KOPT-K1 (cell line): ENCODE measurements at regions not wholly inside any gene's neighbourhood (a gene's known extent, or its start where the extent isn't known, plus 50 kb on each side); places are given as distances from the start of the nearest gene placed in this dataset.
A peak's percentile ranks its signal among the peaks of the same experiment; 100 is the strongest.

Experiments used
- H3K27ac ChIP-seq: fragments of 200-600 bp; sonication (generic); 2 replicates; pipeline ENCODE4 v1.5.1; 2016; ENCODE audit warnings: antibody characterized with exemption, mild to moderate bottlenecking, low read depth, low read length; ENCODE audit not compliant: poor library complexity, severe bottlenecking
- H3K36me3 ChIP-seq: fragments of 200-600 bp; sonication (generic); 2 replicates; pipeline ENCODE4 v1.5.1; 2017; ENCODE audit warnings: antibody characterized with exemption, mild to moderate bottlenecking, low read length, moderate library complexity; ENCODE audit not compliant: insufficient read depth
- H3K9me3 ChIP-seq: fragments of 200-600 bp; sonication (generic); 2 replicates; pipeline ENCODE4 v1.5.1; 2017; ENCODE audit warnings: antibody characterized with exemption, low read length, mild to moderate bottlenecking; ENCODE audit not compliant: insufficient read depth, poor library complexity, severe bottlenecking

DNA sequence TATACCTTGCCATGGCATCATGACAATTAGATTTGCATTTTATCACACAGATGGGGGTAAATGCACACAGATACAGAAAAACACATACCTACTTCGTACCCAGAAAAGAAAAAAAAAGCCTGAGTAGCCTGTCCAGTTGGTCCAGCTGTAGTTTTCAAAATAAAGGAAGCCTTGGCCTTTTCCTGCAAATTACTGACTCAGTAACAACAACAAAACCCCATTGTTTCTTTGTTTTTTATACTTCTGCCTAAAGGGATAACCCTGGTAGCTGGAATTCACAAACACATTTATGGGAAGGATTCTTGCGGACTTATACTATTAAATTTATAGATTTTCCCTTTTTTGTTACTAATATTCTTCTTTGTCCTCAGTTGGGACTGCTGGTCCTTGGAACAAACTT, 156.4 kb upstream of the PCDH10 start:
- Histone ChIP-seq H3K36me3 (no peaks in the 10 kb centered on the region), H3K9me3 (no peaks in the 10 kb centered on the region), H3K27ac (no peak overlapping the region)

- Histone ChIP-seq H3K36me3 (no peaks in the 10 kb centered on the region), H3K27ac (peak overlapping the region; percentile 37), H3K9me3 (peaks cover 5% of the 10 kb centered on the region)
Measured at GRCh38 chr4:132998585-132999230, 150.4 kb upstream of the PCDH10 start.

DNA sequence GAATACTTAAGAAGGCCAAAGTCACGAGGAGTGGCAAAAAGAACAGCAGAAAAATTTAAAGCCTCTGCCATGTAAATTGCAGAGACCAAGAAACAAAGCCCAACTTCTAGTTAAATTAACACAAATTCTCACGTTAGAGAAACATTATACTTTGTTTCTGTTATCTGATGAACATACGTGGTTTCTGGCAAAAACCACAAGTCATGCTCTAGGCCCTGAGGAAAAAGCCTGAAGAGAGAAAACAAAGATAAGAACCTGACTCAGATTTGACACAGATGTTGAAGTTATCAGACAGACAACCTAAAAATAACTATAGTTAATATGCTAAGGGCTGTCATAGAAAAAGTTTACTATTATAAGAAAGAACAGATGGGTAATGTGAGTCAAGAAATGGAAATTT, 149.1 kb upstream of the PCDH10 start:
- peaks cover 5% of the 10 kb centered on the region for H3K9me3 ChIP-seq
- H3K27ac ChIP-seq: peak overlapping the region; percentile 83
- H3K36me3 ChIP-seq: no peaks in the 10 kb centered on the region

DNA sequence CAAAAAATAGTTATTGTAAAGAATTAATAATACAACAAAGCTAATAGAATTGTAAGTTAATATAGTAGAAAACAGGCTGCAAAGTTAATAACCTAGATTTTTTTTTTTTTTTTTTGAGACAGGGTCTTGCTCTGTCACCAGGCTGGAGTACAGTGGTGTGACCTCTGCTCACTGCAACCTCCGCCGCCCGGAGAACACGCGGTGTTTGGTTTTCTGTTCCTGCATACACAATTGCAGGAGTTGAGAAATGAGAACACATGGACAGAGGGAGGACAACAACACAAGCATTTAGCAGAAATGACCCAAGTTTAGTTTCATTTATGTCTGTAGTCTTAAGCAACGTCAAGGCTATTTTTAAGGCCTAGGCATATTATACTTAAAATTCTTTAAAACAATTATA, 145.9 kb upstream of the PCDH10 start:
- Histone ChIP-seq H3K27ac (no peak overlapping the region), H3K36me3 (no peaks in the 10 kb centered on the region)

GRCh38 chr4:133014473-133015135, 134.5 kb upstream of the PCDH10 start:
- no peak overlapping the region for H3K27ac ChIP-seq
- H3K9me3 ChIP-seq: peaks cover 4% of the 10 kb centered on the region
- H3K36me3 ChIP-seq: no peaks in the 10 kb centered on the region

More for the DNA sequence above, 145.9 kb upstream of the PCDH10 start:
- peaks cover 5% of the 10 kb centered on the region for H3K9me3 ChIP-seq

GRCh38 chr4:133045288-133045687, 103.8 kb upstream of the PCDH10 start:
- H3K27ac ChIP-seq: no peak overlapping the region
- H3K9me3 ChIP-seq: peaks cover 12% of the 10 kb centered on the region

DNA sequence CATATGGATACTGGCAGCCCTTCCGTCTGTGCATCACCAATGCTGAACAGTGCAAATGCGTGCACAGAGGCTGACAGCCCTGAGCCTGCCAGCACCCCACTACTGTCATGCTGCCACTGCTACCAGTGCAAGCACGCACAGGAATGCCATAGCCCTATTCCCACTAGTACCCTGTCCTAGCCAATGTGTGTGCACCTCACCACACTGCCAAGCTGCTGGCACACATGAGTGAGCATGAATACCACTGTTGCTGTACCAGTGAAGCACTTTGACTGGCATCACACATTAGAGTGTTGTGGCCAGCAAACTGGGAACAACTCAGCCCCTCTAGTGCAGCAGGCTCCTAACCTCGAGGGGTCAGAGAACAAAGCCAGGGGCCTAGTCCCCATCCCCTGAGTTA, 102.9 kb upstream of the PCDH10 start:
- Histone ChIP-seq H3K9me3 (peaks cover 12% of the 10 kb centered on the region), H3K27ac (no peak overlapping the region), H3K36me3 (no peaks in the 10 kb centered on the region)

More at GRCh38 chr4:133045288-133045687, 103.8 kb upstream of the PCDH10 start:
- H3K36me3 ChIP-seq: no peaks in the 10 kb centered on the region

DNA sequence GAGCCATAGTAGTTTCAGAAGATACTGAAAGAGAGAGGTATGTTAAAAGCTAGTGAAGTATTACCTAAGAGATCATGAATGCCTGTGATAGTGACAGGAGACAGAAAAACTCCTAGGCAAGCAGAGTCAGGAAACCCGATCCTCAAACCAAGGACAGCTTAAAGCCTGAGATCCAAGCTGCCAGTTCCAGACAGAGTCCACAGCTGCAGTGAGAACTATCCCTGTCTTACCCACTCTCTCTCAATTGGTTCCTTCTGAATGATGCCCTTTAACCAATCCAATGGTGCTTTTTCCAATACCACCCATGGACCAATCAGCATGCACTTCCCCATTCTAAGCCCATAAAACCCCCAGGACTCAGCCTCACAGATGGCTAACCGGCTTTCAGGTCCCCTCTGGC, 90.4 kb upstream of the PCDH10 start:
- H3K36me3 ChIP-seq: no peaks in the 10 kb centered on the region
- H3K9me3 ChIP-seq: peaks cover 9% of the 10 kb centered on the region
- no peak overlapping the region for H3K27ac ChIP-seq

- H3K27ac ChIP-seq: no peak overlapping the region
- peaks cover 9% of the 10 kb centered on the region for H3K9me3 ChIP-seq
- no peaks in the 10 kb centered on the region for H3K36me3 ChIP-seq
Measured at GRCh38 chr4:133059117-133059516, 90.0 kb upstream of the PCDH10 start.

GRCh38 chr4:133062851-133063250, 86.2 kb upstream of the PCDH10 start:
- Histone ChIP-seq H3K36me3 (no peaks in the 10 kb centered on the region), H3K9me3 (peaks cover 20% of the 10 kb centered on the region), H3K27ac (no peak overlapping the region)

- no peaks in the 10 kb centered on the region for H3K36me3 ChIP-seq
- peaks cover 34% of the 10 kb centered on the region for H3K9me3 ChIP-seq
- H3K27ac ChIP-seq: no peak overlapping the region
Measured at GRCh38 chr4:133068083-133068482, 81.0 kb upstream of the PCDH10 start.

DNA sequence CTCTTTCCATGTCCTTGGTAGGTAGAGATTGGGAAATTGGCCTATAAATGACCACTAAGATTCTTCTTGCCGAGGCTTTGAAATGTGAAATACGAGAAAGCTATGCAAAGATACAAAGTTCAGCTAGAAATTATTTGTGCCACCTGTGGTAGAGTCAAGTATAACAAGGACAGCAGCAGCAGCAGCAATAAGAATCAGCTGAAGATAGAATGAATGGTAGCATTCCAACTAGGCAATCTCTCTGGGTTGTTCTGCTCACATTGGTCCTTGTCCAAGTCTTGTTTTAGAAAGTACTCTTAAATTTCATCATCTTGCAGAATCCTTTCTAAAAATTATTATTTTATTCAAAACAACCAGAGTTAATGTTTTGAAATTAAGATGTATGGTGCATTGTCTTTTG, 67.8 kb upstream of the PCDH10 start:
- no peaks in the 10 kb centered on the region for H3K36me3 ChIP-seq

DNA sequence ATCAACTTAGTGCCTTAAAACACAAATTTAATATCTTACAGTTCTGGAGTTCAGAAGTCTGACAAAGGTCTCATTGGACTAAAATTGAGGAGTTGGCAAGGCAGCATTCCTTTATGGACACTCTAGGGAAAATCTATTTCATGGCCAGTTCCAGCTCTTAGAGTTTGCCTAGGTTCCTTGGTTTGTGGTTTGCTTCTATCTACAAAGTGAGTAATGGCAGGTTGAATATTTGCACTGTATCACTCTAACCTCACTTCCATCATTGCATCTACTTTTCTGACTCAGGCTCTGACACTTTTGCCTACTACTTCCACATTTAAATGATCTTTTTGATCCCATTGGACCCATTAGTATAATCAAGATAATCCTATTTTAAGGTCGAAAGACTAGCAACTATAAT, 64.7 kb upstream of the PCDH10 start:
- Histone ChIP-seq H3K36me3 (no peaks in the 10 kb centered on the region), H3K27ac (no peak overlapping the region), H3K9me3 (no peaks in the 10 kb centered on the region)

More for the DNA sequence above, 67.8 kb upstream of the PCDH10 start:
- Histone ChIP-seq H3K27ac (no peak overlapping the region), H3K9me3 (peaks cover 17% of the 10 kb centered on the region)

GRCh38 chr4:133095591-133095990, 53.5 kb upstream of the PCDH10 start:
- H3K9me3 ChIP-seq: peaks cover 7% of the 10 kb centered on the region
- H3K36me3 ChIP-seq: no peaks in the 10 kb centered on the region
- no peak overlapping the region for H3K27ac ChIP-seq

- no peak overlapping the region for H3K27ac ChIP-seq
- H3K36me3 ChIP-seq: no peaks in the 10 kb centered on the region
- peaks cover 7% of the 10 kb centered on the region for H3K9me3 ChIP-seq
Measured at GRCh38 chr4:133096972-133097371, 52.1 kb upstream of the PCDH10 start.
